ENCODE measurements at regions not wholly inside any gene's neighbourhood (a gene's known extent, or its start where the extent isn't known, plus 50 kb on each side); places are given as distances from the start of the nearest gene placed in this dataset.

DNA sequence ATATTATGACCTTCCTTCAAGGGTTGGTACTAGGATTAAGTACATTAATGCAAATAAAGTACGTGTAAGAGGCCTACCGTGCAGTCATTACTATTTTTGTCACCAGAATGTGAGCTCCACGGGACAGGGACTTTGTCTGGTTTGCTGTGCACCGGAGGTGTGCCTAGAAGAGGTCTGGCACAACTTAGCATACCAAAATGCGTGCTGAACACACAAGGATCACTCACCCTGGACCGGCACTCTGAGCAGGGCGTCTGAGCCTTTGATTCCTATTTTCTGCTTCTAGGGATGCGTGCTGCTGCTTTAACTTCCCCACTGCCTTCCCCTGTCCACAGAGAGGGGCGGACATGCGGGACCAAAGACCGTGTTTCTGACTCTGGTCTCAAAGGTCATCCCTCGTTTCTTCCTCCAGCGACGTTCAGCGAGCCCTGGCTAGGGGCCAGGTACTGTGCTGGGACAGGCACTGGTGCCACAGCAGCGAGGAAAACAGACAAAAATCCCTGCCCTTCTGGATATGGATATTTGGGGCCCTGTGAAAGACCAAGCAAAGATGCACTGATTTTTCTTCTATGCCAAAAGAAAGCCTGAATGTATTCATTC is 222.7 kb downstream of the BMP7 start:
- TF ChIP-seq, protein P1, sequence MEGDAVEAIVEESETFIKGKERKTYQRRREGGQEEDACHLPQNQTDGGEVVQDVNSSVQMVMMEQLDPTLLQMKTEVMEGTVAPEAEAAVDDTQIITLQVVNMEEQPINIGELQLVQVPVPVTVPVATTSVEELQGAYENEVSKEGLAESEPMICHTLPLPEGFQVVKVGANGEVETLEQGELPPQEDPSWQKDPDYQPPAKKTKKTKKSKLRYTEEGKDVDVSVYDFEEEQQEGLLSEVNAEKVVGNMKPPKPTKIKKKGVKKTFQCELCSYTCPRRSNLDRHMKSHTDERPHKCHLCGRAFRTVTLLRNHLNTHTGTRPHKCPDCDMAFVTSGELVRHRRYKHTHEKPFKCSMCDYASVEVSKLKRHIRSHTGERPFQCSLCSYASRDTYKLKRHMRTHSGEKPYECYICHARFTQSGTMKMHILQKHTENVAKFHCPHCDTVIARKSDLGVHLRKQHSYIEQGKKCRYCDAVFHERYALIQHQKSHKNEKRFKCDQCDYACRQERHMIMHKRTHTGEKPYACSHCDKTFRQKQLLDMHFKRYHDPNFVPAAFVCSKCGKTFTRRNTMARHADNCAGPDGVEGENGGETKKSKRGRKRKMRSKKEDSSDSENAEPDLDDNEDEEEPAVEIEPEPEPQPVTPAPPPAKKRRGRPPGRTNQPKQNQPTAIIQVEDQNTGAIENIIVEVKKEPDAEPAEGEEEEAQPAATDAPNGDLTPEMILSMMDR (conservative IDR thresholded peaks at IDR 0.05; ENCODE audit: low read depth, low read length) = no peak

GRCh38 chr20:57047281-57048026 is 219.0 kb downstream of the BMP7 start:
- TF ChIP-seq, protein P1 (conservative IDR thresholded peaks at IDR 0.05; ENCODE audit: low read depth, low read length) = peak; percentile 23
- no peak for DNase-seq (ENCODE audit: low read depth)
- H3K4me3 ChIP-seq (ENCODE audit: low read length) = no peak overlapping the region

More for the DNA sequence above, 222.7 kb downstream of the BMP7 start:
- no peak for DNase-seq (ENCODE audit: low read depth)
- H3K4me3 ChIP-seq (ENCODE audit: low read length) = no peak overlapping the region

- TF ChIP-seq, protein P1 (conservative IDR thresholded peaks at IDR 0.05; ENCODE audit: low read depth, low read length) = peak; percentile 68
- DNase-seq (ENCODE audit: low read depth) = peak; percentile 2
- no peak overlapping the region for H3K4me3 ChIP-seq (ENCODE audit: low read length)
Measured at GRCh38 chr20:57048027-57048869, 218.2 kb downstream of the BMP7 start.

GRCh38 chr20:57049296-57049695 is 217.1 kb downstream of the BMP7 start:
- no peak for DNase-seq (ENCODE audit: low read depth)
- TF ChIP-seq, protein P1 (conservative IDR thresholded peaks at IDR 0.05; ENCODE audit: low read depth, low read length) = no peak
- no peak overlapping the region for H3K4me3 ChIP-seq (ENCODE audit: low read length)

GRCh38 chr20:57051096-57051495 is 215.3 kb downstream of the BMP7 start:
- TF ChIP-seq, protein P1 (conservative IDR thresholded peaks at IDR 0.05; ENCODE audit: low read depth, low read length) = no peak
- no peak for DNase-seq (ENCODE audit: low read depth)
- H3K4me3 ChIP-seq (ENCODE audit: low read length) = no peak overlapping the region

- TF ChIP-seq, protein P1 (conservative IDR thresholded peaks at IDR 0.05; ENCODE audit: low read depth, low read length) = no peak
- H3K4me3 ChIP-seq (ENCODE audit: low read length) = no peak overlapping the region
- DNase-seq (ENCODE audit: low read depth) = no peak
Measured at GRCh38 chr20:57053067-57053466, 213.4 kb downstream of the BMP7 start.

Measured in retinal pigment epithelial cell (primary cell).